Natural killer cell (primary cell): ENCODE measurements at regions not wholly inside any gene's neighbourhood (a gene's known extent, or its start where the extent isn't known, plus 50 kb on each side); places are given as distances from the start of the nearest gene placed in this dataset.

ENCODE experiments used
- ATAC-seq, 3 donors: fragments of 150-1000 bp in 2 of 3; fragments of 200-7000 bp in 1 of 3; cut with Tn5 transposase; 1 replicate in 1 of 3; 2 replicates in 2 of 3; pipeline ENCODE4 v1.10.0; 2021; ENCODE audit warnings: mild to moderate bottlenecking in 2 of 3, moderate library complexity in 2 of 3
- DNase-seq, 2 donors: peaks; one replicate each; pipeline versions ENCODE4 v3.0.0 to v3.0.0-alpha.2; 2013 to 2021; ENCODE audit warnings: mixed read lengths in 1 of 2
- H3K27ac ChIP-seq: one replicate; pipeline ENCODE4 v1.5.1; 2013; ENCODE audit warnings: mild to moderate bottlenecking, low read length
- H3K27me3 ChIP-seq: one replicate; pipeline ENCODE4 v1.6.1; 2013; ENCODE audit warnings: low read length; ENCODE audit not compliant: control insufficient read depth, insufficient read depth
- H3K36me3 ChIP-seq: one replicate; pipeline ENCODE4 v1.6.1; 2013; ENCODE audit warnings: low read length; ENCODE audit not compliant: control insufficient read depth, insufficient read depth
- H3K4me1 ChIP-seq: one replicate; pipeline ENCODE4 v1.6.1; 2013; ENCODE audit warnings: low read length; ENCODE audit not compliant: control insufficient read depth, insufficient read depth
- H3K4me3 ChIP-seq: one replicate; pipeline ENCODE4 v1.5.1; 2013; ENCODE audit warnings: low read length
- H3K9me3 ChIP-seq: one replicate; pipeline ENCODE4 v1.6.1; 2013; ENCODE audit warnings: low read length; ENCODE audit not compliant: control insufficient read depth, insufficient read depth
- H3K27ac Mint-ChIP-seq, 2 donors: one replicate each; pipeline ENCODE4 v1.8.0; 2022; ENCODE audit warnings: mild to moderate bottlenecking in 2 of 2, mixed read lengths in 2 of 2, moderate library complexity in 1 of 2
- H3K27me3 Mint-ChIP-seq, 2 donors: one replicate each; pipeline ENCODE4 v1.8.0; 2022; ENCODE audit warnings: low read depth in 2 of 2, mixed read lengths in 2 of 2
- H3K36me3 Mint-ChIP-seq: one replicate; pipeline ENCODE4 v1.8.0; 2022; ENCODE audit warnings: mixed read lengths
- H3K4me1 Mint-ChIP-seq, 2 donors: one replicate each; pipeline ENCODE4 v1.8.0; 2022; ENCODE audit warnings: mixed read lengths in 2 of 2
- H3K4me3 Mint-ChIP-seq: one replicate; pipeline ENCODE4 v1.8.0; 2022; ENCODE audit warnings: mild to moderate bottlenecking, moderate library complexity, mixed read lengths
- H3K9me3 Mint-ChIP-seq, 2 donors: one replicate each; pipeline ENCODE4 v1.8.0; 2022; ENCODE audit warnings: mixed read lengths in 2 of 2
- CTCF ChIP-seq: fragments of 200-600 bp; IDR thresholded peaks from one replicate; pipeline ENCODE4 v1.8.0; 2022; ENCODE audit warnings: antibody characterized with exemption
- WGBS: methylation state at CpG from one replicate; pipeline ENCODE4 v1.1.7; 2013; ENCODE audit warnings: missing lambda C conversion rate; ENCODE audit not compliant: insufficient coverage; 5-methylcytosine and 5-hydroxymethylcytosine counted together
- intact Hi-C: fragments of 100-400 bp; cut with micrococcal nuclease; formaldehyde crosslinking; loops from one replicate; pipeline ENCODE4 v1.14.2; 2022

GRCh38 chr12:107503887-107504885, 181.4 kb upstream of the PWP1 start:
- Mint-ChIP-seq H3K27ac (no peak overlapping the region), H3K36me3 (no peaks in the 10 kb centered on the region), H3K4me1 (peaks cover 20 to 46% of the 10 kb centered on the region in 2 donors), H3K27me3 (peaks cover 3 to 5% of the 10 kb centered on the region in 2 donors), H3K4me3 (no peak overlapping the region), H3K9me3 (peaks cover 0 to 4% of the 10 kb centered on the region in 2 donors)
- DNase-seq (no peak), ATAC-seq (no peak)
- Histone ChIP-seq H3K9me3 (no peaks in the 10 kb centered on the region), H3K27ac (no peak overlapping the region), H3K36me3 (no peaks in the 10 kb centered on the region), H3K27me3 (no peaks in the 10 kb centered on the region), H3K4me3 (no peak overlapping the region), H3K4me1 (no peaks in the 10 kb centered on the region)
- TF ChIP-seq CTCF: no peak
- WGBS: 70% methylated on average over 5 of the region's 7 CpGs
- intact Hi-C loops: no loop called here

- no peaks in the 10 kb centered on the region for H3K36me3 Mint-ChIP-seq
- peaks cover 0 to 3% of the 10 kb centered on the region in 2 donors for H3K27me3 Mint-ChIP-seq
- intact Hi-C loops: no loop called here
These were observed 176.2 kb upstream of the PWP1 start for GRCh38 chr12:107509421-107509820.

GRCh38 chr12:107510211-107510610, 175.4 kb upstream of the PWP1 start:
- TF ChIP-seq CTCF: no peak
- intact Hi-C loops: no loop called here

More at GRCh38 chr12:107509421-107509820, 176.2 kb upstream of the PWP1 start:
- Mint-ChIP-seq H3K4me1 (peaks cover 8 to 20% of the 10 kb centered on the region in 2 donors), H3K4me3 (no peak overlapping the region), H3K9me3 (peaks cover 0 to 4% of the 10 kb centered on the region in 2 donors), H3K27ac (no peak overlapping the region)
- TF ChIP-seq CTCF: no peak
- Histone ChIP-seq H3K9me3 (no peaks in the 10 kb centered on the region), H3K27ac (no peak overlapping the region), H3K4me1 (no peaks in the 10 kb centered on the region), H3K36me3 (no peaks in the 10 kb centered on the region), H3K4me3 (no peak overlapping the region), H3K27me3 (no peaks in the 10 kb centered on the region)
- no peak for ATAC-seq
- WGBS: 93% methylated on average over 4 of the region's 4 CpGs
- no peak for DNase-seq

More at GRCh38 chr12:107510211-107510610, 175.4 kb upstream of the PWP1 start:
- no peak overlapping the region for H3K4me3 Mint-ChIP-seq
- H3K9me3 Mint-ChIP-seq: peaks cover 0 to 4% of the 10 kb centered on the region in 2 donors
- Histone ChIP-seq H3K27me3 (no peaks in the 10 kb centered on the region), H3K36me3 (no peaks in the 10 kb centered on the region), H3K9me3 (no peaks in the 10 kb centered on the region), H3K4me1 (no peaks in the 10 kb centered on the region), H3K27ac (no peak overlapping the region), H3K4me3 (no peak overlapping the region)
- no peak for DNase-seq
- no peak for ATAC-seq
- no peak overlapping the region for H3K27ac Mint-ChIP-seq
- no peaks in the 10 kb centered on the region for H3K36me3 Mint-ChIP-seq
- peaks cover 5 to 16% of the 10 kb centered on the region in 2 donors for H3K4me1 Mint-ChIP-seq
- 88% methylated on average over 2 of the region's 2 CpGs for WGBS
- H3K27me3 Mint-ChIP-seq: peaks cover 0 to 3% of the 10 kb centered on the region in 2 donors
